ENCODE measurements at regions not wholly inside any gene's neighbourhood (a gene's known extent, or its start where the extent isn't known, plus 50 kb on each side); places are given as distances from the start of the nearest gene placed in this dataset.

- ChIA-PET CTCF (interaction anchor here (0.7 to 3.4 kb wide), 7 partner anchors 9 to 889 kb away, joined by 3 to 10 read pairs (median 3); no protein-coding TSS in a partner anchor), POLR2A (interaction anchor here (0.6 to 1.7 kb wide), 3 partner anchors 22 to 267 kb away, joined by 3 to 8 read pairs (median 4); no protein-coding TSS in a partner anchor)
- DNase-seq (ENCODE audit: low read depth, low spot score): no peak
- H3K4me3 ChIP-seq (ENCODE audit: low read depth, low read length): no peak overlapping the region
- TF ChIP-seq CTCF (IDR thresholded peaks at IDR 0.05; ENCODE audit: insufficient read depth, low read length, missing control alignments): no peak
These were observed 480.4 kb upstream of the USP24 start for GRCh38 chr1:55695552-55695951.

- H3K4me3 ChIP-seq (ENCODE audit: low read depth, low read length): no peak overlapping the region
- ChIA-PET POLR2A (no interaction called here), CTCF (interaction anchor here (0.7 to 3.4 kb wide), 4 partner anchors 9 to 115 kb away, joined by 3 to 10 read pairs (median 3); no protein-coding TSS in a partner anchor)
- DNase-seq (ENCODE audit: low read depth, low spot score): no peak
- TF ChIP-seq CTCF (IDR thresholded peaks at IDR 0.05; ENCODE audit: insufficient read depth, low read length, missing control alignments): no peak
These were observed 480.0 kb upstream of the USP24 start for GRCh38 chr1:55695151-55695550.

GRCh38 chr1:55694310-55694801 is 479.2 kb upstream of the USP24 start:
- H3K4me3 ChIP-seq (ENCODE audit: low read depth, low read length): no peak overlapping the region
- no peak for TF ChIP-seq CTCF (IDR thresholded peaks at IDR 0.05; ENCODE audit: insufficient read depth, low read length, missing control alignments)
- ChIA-PET POLR2A (interaction anchor here (0.6 kb wide), 1 partner anchor 398 kb away, joined by 3 read pairs; no protein-coding TSS in a partner anchor), CTCF (interaction anchor here (1.1 to 3.4 kb wide), 4 partner anchors 9 to 319 kb away, joined by 3 to 10 read pairs (median 4); no protein-coding TSS in a partner anchor)
- no peak for DNase-seq (ENCODE audit: low read depth, low spot score)

- no peak for DNase-seq (ENCODE audit: low read depth, low spot score)
- CTCF ChIA-PET: interaction anchor here (1.2 to 3.7 kb wide), 4 partner anchors 9 to 892 kb away, joined by 3 to 14 read pairs (median 6); no protein-coding TSS in a partner anchor
- H3K4me3 ChIP-seq (ENCODE audit: low read depth, low read length): no peak overlapping the region
- TF ChIP-seq CTCF (IDR thresholded peaks at IDR 0.05; ENCODE audit: insufficient read depth, low read length, missing control alignments): no peak
- POLR2A ChIA-PET: no interaction called here
These were observed 477.6 kb upstream of the USP24 start for GRCh38 chr1:55692726-55693125.

GRCh38 chr1:55690366-55690765 is 475.2 kb upstream of the USP24 start:
- no peak overlapping the region for H3K4me3 ChIP-seq (ENCODE audit: low read depth, low read length)
- DNase-seq (ENCODE audit: low read depth, low spot score): no peak
- POLR2A ChIA-PET: no interaction called here
- CTCF ChIA-PET: interaction anchor here (1.1 to 3.7 kb wide), 3 partner anchors 11 to 315 kb away, joined by 3 to 14 read pairs (median 6); no protein-coding TSS in a partner anchor
- no peak for TF ChIP-seq CTCF (IDR thresholded peaks at IDR 0.05; ENCODE audit: insufficient read depth, low read length, missing control alignments)

- POLR2A ChIA-PET: no interaction called here
These were observed 474.6 kb upstream of the USP24 start for GRCh38 chr1:55689800-55690199.

More at GRCh38 chr1:55689800-55690199, 474.6 kb upstream of the USP24 start:
- CTCF ChIA-PET: interaction anchor here (1.1 to 1.5 kb wide), 2 partner anchors 10 to 314 kb away, joined by 3 to 6 read pairs; no protein-coding TSS in a partner anchor
- no peak overlapping the region for H3K4me3 ChIP-seq (ENCODE audit: low read depth, low read length)
- no peak for TF ChIP-seq CTCF (IDR thresholded peaks at IDR 0.05; ENCODE audit: insufficient read depth, low read length, missing control alignments)
- no peak for DNase-seq (ENCODE audit: low read depth, low spot score)

Measured in AG04449 (cell line).